Liver (tissue), 8 donors: ENCODE measurements at regions not wholly inside any gene's neighbourhood (a gene's known extent, or its start where the extent isn't known, plus 50 kb on each side); places are given as distances from the start of the nearest gene placed in this dataset.

Experiments used
- DNase-seq: peaks from one replicate; pipeline ENCODE4 v3.0.0-alpha.2; 2017; ENCODE audit warnings: low spot score
- H3K27ac ChIP-seq, 2 donors: one replicate each; pipeline ENCODE4 v1.7.0; 2013; ENCODE audit warnings: inconsistent platforms in 2 of 2, low read length in 2 of 2, control low read depth in 1 of 2, low read depth in 1 of 2, mild to moderate bottlenecking in 1 of 2
- H3K27me3 ChIP-seq, 4 donors: one replicate each; pipeline versions ENCODE4 v1.6.1 to v1.7.0; 2013; ENCODE audit warnings: low read length in 3 of 4, inconsistent platforms in 1 of 4, mild to moderate bottlenecking in 1 of 4, moderate library complexity in 1 of 4; ENCODE audit not compliant: control insufficient read depth in 4 of 4, insufficient read depth in 4 of 4
- H3K36me3 ChIP-seq, 4 donors: one replicate each; pipeline versions ENCODE4 v1.6.1 to v1.7.0; 2013; ENCODE audit warnings: low read length in 3 of 4, mild to moderate bottlenecking in 3 of 4, low read depth in 1 of 4, moderate library complexity in 1 of 4; ENCODE audit not compliant: control insufficient read depth in 4 of 4, insufficient read depth in 3 of 4
- H3K4me1 ChIP-seq, 4 donors: one replicate each; pipeline versions ENCODE4 v1.6.1 to v1.7.0; 2013; ENCODE audit warnings: low read length in 3 of 4, mild to moderate bottlenecking in 3 of 4, moderate library complexity in 1 of 4; ENCODE audit not compliant: control insufficient read depth in 4 of 4, insufficient read depth in 4 of 4
- H3K4me3 ChIP-seq, 3 donors: one replicate each; pipeline versions ENCODE4 v1.6.1 to v1.7.0; 2013; ENCODE audit warnings: low read length in 3 of 3, control low read depth in 1 of 3, low read depth in 1 of 3, mild to moderate bottlenecking in 1 of 3
- H3K9ac ChIP-seq, 2 donors: one replicate each; pipeline ENCODE4 v1.7.0; 2013; ENCODE audit warnings: low read length in 2 of 2, mild to moderate bottlenecking in 2 of 2, moderate library complexity in 2 of 2, control low read depth in 1 of 2, low read depth in 1 of 2
- H3K9me3 ChIP-seq, 4 donors: one replicate each; pipeline versions ENCODE4 v1.6.1 to v1.7.0; 2013; ENCODE audit warnings: low read length in 3 of 4; ENCODE audit not compliant: control insufficient read depth in 4 of 4
- FOXA1 ChIP-seq: IDR thresholded peaks from 2 replicates; pipeline ENCODE4 v1.6.1; 2016; ENCODE audit warnings: antibody characterized with exemption
- FOXA2 ChIP-seq: IDR thresholded peaks from 2 replicates; pipeline ENCODE4 v1.6.1; 2016; ENCODE audit warnings: antibody characterized with exemption
- GABPA ChIP-seq, 2 donors: IDR thresholded peaks in 1 of 2; conservative IDR thresholded peaks in 1 of 2; 2 replicates each; pipeline ENCODE4 v1.6.1; 2016; ENCODE audit warnings: antibody characterized with exemption in 2 of 2, mild to moderate bottlenecking in 1 of 2, moderate library complexity in 1 of 2
- HNF4A ChIP-seq, 2 donors: conservative IDR thresholded peaks; 2 replicates each; pipeline ENCODE4 v1.6.1; 2016; ENCODE audit warnings: antibody characterized with exemption in 2 of 2, mild to moderate bottlenecking in 2 of 2
- HNF4G ChIP-seq: IDR thresholded peaks from 2 replicates; pipeline ENCODE4 v1.6.1; 2016; ENCODE audit warnings: antibody characterized with exemption
- JUND ChIP-seq, 2 donors: IDR thresholded peaks; 2 replicates each; pipeline ENCODE4 v1.6.1; 2016; ENCODE audit warnings: antibody characterized with exemption in 2 of 2
- NR2F2 ChIP-seq: IDR thresholded peaks from 2 replicates; pipeline ENCODE4 v1.6.1; 2016; ENCODE audit warnings: antibody characterized with exemption
- RAD21 ChIP-seq, 2 donors: IDR thresholded peaks; 2 replicates each; pipeline ENCODE4 v1.6.1; 2016; ENCODE audit warnings: antibody characterized with exemption in 2 of 2, mild to moderate bottlenecking in 2 of 2
- RXRA ChIP-seq, 2 donors: IDR thresholded peaks; 2 replicates each; pipeline ENCODE4 v1.6.1; 2017 to 2018; ENCODE audit warnings: antibody characterized with exemption in 2 of 2, mild to moderate bottlenecking in 1 of 2
- SP1 ChIP-seq: IDR thresholded peaks from 2 replicates; pipeline ENCODE4 v1.6.1; 2018; ENCODE audit warnings: antibody characterized with exemption, mild to moderate bottlenecking
- TAF1 ChIP-seq: conservative IDR thresholded peaks from 2 replicates; pipeline ENCODE4 v1.6.1; 2016; ENCODE audit warnings: antibody characterized with exemption, mild to moderate bottlenecking
- YY1 ChIP-seq: IDR thresholded peaks from 2 replicates; pipeline ENCODE4 v1.6.1; 2016; ENCODE audit warnings: antibody characterized with exemption, mild to moderate bottlenecking
- WGBS: extraction: QIAGEN DNeasy Blood & Tissue Kit; methylation state at CpG from one replicate; pipeline ENCODE4 v1.1.7; 2013; 5-methylcytosine and 5-hydroxymethylcytosine counted together
- TF ChIP-seq, protein P1 (sequence below): fragments of 150-350 bp; IDR thresholded peaks from 2 replicates; pipeline ENCODE4 v1.5.1; 2017; ENCODE audit warnings: improper control_type of control experiment, low read depth, low read length; ENCODE audit not compliant: missing input control
- TF ChIP-seq, protein P2 (sequence below): IDR thresholded peaks from 2 replicates; pipeline ENCODE4 v1.6.1; 2016; ENCODE audit warnings: antibody characterized with exemption
- TF ChIP-seq, protein P3 (sequence below): IDR thresholded peaks from 2 replicates; pipeline ENCODE4 v1.6.1; 2016; ENCODE audit warnings: antibody characterized with exemption, mild to moderate bottlenecking
- TF ChIP-seq, protein P4 (sequence below): IDR thresholded peaks from 2 replicates; pipeline ENCODE4 v1.6.1; 2016; ENCODE audit warnings: antibody characterized with exemption
- TF ChIP-seq, protein P5 (sequence below): IDR thresholded peaks from 2 replicates; pipeline ENCODE4 v1.6.1; 2016; ENCODE audit warnings: antibody characterized with exemption
- donor health status: healthy.
- donor health status: healthy.
- donor health status: healthy.
- donor health status: healthy.
- donor health status: healthy.

DNA sequence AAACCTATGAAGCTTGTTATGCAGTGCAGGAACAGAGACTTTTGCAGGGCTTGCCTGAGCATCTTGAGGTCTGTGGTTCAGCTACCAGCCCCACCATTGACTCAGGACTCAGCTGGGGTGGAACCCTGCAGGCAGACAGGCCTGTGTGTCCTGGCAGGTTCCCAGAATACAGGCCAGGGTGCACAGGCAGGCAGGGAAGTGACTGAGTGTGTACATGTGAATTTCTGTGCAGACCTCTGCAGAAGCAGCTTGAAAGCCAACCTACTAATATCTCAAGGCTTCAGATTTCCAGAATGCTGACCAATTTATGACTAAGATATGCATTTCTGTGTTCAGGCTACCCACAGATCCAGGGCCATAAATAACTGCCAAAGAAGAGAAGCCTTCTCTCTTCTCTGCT lies 254.4 kb downstream of the DLEU7 start:
- H3K27me3 ChIP-seq, result no peaks in the 10 kb centered on the region

DNA sequence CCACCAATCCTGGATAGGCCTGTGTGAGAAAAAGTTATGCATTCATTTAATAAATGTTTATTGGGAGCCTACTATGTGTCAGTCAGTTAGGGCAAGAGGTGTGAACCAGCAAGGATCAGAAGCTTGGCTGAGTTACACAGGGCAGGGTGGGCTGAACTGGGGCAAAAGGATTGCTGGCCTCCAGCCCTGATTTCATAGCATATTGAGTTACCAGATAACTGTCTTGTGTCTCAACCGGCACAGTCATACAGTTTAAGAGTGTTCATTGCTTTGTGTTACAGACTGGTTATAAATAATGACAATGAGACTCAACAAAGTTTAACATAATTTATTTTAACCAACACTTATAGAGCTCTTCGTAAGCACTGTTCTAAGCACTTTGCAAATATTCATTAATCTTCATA lies 253.8 kb downstream of the DLEU7 start:
- no peak for DNase-seq
- 83% methylated on average over 2 of the region's 2 CpGs for WGBS
- Histone ChIP-seq H3K36me3 (no peaks in the 10 kb centered on the region), H3K27ac (no peak overlapping the region), H3K27me3 (no peaks in the 10 kb centered on the region), H3K4me3 (no peak overlapping the region), H3K4me1 (no peaks in the 10 kb centered on the region), H3K9ac (no peak overlapping the region), H3K9me3 (no peaks in the 10 kb centered on the region)
- TF ChIP-seq, protein P1, sequence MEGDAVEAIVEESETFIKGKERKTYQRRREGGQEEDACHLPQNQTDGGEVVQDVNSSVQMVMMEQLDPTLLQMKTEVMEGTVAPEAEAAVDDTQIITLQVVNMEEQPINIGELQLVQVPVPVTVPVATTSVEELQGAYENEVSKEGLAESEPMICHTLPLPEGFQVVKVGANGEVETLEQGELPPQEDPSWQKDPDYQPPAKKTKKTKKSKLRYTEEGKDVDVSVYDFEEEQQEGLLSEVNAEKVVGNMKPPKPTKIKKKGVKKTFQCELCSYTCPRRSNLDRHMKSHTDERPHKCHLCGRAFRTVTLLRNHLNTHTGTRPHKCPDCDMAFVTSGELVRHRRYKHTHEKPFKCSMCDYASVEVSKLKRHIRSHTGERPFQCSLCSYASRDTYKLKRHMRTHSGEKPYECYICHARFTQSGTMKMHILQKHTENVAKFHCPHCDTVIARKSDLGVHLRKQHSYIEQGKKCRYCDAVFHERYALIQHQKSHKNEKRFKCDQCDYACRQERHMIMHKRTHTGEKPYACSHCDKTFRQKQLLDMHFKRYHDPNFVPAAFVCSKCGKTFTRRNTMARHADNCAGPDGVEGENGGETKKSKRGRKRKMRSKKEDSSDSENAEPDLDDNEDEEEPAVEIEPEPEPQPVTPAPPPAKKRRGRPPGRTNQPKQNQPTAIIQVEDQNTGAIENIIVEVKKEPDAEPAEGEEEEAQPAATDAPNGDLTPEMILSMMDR, result no peak
- TF ChIP-seq HNF4G (no peak), JUND (IDR thresholded peaks at IDR 0.05) (no peak), RAD21 (IDR thresholded peaks at IDR 0.05) (no peak), FOXA2 (no peak), SP1 (no peak), GABPA (IDR thresholded peaks at IDR 0.05 in 1 of 2, conservative IDR thresholded peaks at IDR 0.05 in 1 of 2) (no peak), TAF1 (no peak), RXRA (IDR thresholded peaks at IDR 0.05) (no peak), NR2F2 (no peak), YY1 (no peak), HNF4A (conservative IDR thresholded peaks at IDR 0.05) (no peak), FOXA1 (no peak)
- TF ChIP-seq, protein P2, sequence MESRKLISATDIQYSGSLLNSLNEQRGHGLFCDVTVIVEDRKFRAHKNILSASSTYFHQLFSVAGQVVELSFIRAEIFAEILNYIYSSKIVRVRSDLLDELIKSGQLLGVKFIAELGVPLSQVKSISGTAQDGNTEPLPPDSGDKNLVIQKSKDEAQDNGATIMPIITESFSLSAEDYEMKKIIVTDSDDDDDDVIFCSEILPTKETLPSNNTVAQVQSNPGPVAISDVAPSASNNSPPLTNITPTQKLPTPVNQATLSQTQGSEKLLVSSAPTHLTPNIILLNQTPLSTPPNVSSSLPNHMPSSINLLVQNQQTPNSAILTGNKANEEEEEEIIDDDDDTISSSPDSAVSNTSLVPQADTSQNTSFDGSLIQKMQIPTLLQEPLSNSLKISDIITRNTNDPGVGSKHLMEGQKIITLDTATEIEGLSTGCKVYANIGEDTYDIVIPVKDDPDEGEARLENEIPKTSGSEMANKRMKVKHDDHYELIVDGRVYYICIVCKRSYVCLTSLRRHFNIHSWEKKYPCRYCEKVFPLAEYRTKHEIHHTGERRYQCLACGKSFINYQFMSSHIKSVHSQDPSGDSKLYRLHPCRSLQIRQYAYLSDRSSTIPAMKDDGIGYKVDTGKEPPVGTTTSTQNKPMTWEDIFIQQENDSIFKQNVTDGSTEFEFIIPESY, result no peak
- TF ChIP-seq, protein P3, sequence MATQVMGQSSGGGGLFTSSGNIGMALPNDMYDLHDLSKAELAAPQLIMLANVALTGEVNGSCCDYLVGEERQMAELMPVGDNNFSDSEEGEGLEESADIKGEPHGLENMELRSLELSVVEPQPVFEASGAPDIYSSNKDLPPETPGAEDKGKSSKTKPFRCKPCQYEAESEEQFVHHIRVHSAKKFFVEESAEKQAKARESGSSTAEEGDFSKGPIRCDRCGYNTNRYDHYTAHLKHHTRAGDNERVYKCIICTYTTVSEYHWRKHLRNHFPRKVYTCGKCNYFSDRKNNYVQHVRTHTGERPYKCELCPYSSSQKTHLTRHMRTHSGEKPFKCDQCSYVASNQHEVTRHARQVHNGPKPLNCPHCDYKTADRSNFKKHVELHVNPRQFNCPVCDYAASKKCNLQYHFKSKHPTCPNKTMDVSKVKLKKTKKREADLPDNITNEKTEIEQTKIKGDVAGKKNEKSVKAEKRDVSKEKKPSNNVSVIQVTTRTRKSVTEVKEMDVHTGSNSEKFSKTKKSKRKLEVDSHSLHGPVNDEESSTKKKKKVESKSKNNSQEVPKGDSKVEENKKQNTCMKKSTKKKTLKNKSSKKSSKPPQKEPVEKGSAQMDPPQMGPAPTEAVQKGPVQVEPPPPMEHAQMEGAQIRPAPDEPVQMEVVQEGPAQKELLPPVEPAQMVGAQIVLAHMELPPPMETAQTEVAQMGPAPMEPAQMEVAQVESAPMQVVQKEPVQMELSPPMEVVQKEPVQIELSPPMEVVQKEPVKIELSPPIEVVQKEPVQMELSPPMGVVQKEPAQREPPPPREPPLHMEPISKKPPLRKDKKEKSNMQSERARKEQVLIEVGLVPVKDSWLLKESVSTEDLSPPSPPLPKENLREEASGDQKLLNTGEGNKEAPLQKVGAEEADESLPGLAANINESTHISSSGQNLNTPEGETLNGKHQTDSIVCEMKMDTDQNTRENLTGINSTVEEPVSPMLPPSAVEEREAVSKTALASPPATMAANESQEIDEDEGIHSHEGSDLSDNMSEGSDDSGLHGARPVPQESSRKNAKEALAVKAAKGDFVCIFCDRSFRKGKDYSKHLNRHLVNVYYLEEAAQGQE, result no peak
- TF ChIP-seq, protein P4, sequence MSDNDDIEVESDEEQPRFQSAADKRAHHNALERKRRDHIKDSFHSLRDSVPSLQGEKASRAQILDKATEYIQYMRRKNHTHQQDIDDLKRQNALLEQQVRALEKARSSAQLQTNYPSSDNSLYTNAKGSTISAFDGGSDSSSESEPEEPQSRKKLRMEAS, result no peak
- TF ChIP-seq, protein P5, sequence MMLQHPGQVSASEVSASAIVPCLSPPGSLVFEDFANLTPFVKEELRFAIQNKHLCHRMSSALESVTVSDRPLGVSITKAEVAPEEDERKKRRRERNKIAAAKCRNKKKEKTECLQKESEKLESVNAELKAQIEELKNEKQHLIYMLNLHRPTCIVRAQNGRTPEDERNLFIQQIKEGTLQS, result no peak

More for the DNA sequence above, 254.4 kb downstream of the DLEU7 start:
- no peak for TF ChIP-seq SP1
- no peak for TF ChIP-seq FOXA1
- TF ChIP-seq, protein P1, result no peak
- no peak for TF ChIP-seq RXRA (IDR thresholded peaks at IDR 0.05)
- TF ChIP-seq FOXA2, result no peak
- TF ChIP-seq, protein P2, result no peak
- TF ChIP-seq HNF4A (conservative IDR thresholded peaks at IDR 0.05), result no peak
- no peak for TF ChIP-seq NR2F2
- TF ChIP-seq HNF4G, result no peak
- no peak overlapping the region for H3K9ac ChIP-seq
- H3K4me1 ChIP-seq, result no peaks in the 10 kb centered on the region
- DNase-seq, result no peak
- H3K9me3 ChIP-seq, result no peaks in the 10 kb centered on the region
- no peak overlapping the region for H3K4me3 ChIP-seq
- no peak overlapping the region for H3K27ac ChIP-seq
- no peaks in the 10 kb centered on the region for H3K36me3 ChIP-seq
